GM19438 (cell line): ENCODE measurements at regions not wholly inside any gene's neighbourhood (a gene's known extent, or its start where the extent isn't known, plus 50 kb on each side); places are given as distances from the start of the nearest gene placed in this dataset.
"Not testable (repeated sequence)": the region's sequence is repeated elsewhere in the genome, so short reads cannot be mapped to it uniquely, and the experiment has no call there.

Source experiments
- ATAC-seq: cut with Tn5 transposase; IDR thresholded peaks from one replicate; pipeline ENCODE4 v1.9.1; 2021; ENCODE audit warnings: low read depth; ENCODE audit not compliant: unreplicated experiment

DNA sequence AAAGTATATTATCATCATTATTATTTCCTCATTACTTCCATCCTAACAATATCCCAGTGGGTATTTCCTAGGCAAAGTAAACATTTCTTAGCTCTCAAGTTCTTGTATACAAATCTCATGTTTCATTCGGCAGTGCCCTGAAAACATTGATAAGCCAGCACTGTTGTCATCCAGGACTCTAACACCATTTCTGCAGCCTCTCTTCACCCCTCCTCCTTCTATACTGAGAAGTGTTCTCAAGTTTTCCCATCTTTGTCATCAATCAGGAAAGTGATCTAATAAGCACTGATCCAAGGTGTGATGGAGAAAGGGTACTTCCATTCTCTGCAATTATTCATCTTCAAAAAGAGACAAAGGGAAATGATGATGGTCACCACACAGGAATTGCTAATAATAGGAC, 168.4 kb upstream of the CCDC54 start:
- ATAC-seq: no peak

DNA sequence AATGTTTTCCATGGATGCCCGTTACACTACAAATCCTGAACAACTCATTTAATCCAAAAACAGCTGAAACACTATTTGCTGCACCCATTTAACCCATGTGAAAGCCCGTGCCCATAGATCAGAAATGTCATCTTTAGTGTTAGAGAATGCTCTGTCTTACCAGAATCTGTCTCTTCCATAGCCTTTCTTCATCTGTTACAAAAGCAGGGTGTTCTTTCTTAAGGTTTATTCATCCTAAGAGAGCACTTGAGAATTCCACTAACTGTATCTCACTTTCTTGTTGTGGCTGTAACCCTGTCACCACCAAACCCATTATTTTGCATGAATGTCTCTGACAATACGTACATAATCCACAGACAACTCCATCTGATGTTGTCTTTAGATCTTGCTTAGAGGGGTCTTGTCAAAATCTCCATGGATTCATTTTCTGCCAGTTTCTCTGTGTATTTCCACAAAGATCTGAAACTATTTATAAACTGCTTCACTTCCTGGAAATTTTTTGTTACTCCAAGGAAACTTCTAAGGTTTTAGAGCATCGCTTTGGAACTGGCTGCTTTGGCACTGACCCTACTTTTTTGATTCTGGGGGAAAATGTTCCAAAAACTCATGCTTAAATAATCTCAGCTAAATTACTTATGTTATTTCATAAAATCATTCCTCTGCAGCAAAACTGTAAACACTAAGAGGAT, 167.8 kb upstream of the CCDC54 start:
- no peak for ATAC-seq

DNA sequence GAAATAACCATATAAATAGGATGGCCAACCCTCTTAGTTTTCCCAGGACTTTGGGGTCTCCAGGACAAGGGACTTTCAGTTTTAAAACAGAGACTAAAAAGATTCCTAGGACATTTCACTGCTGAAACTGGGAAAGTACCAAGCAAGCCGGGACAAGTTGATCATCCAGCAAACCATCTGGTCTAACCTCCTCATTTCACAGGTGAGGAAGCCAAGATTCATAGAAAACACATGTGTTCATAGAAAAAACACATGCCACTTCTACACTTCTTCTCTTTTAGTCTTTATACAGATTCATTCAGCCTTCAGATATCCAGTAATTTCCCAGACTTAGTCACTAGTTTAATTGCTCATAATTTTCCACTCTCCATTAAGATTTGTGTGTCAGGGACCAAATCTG, 165.6 kb upstream of the CCDC54 start:
- ATAC-seq: no peak

DNA sequence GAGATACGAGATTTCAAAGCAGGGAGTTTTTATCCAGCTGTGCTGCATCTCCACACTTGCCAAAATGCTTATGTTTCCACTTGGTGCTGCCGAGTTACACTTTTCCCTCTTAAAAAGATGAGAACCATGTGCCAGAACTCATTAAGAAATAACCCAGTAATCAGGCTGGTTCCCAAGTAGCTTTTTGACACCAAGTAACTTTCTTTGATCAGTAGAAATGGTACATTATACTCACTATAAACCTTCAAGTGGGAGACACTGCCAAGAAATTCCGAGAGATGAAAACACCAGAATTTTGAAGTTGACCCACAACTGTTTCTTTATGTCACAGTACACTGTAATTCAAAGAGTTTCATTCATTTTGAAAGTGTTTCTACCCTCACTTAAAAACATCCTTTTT, 164.6 kb upstream of the CCDC54 start:
- ATAC-seq: no peak

DNA sequence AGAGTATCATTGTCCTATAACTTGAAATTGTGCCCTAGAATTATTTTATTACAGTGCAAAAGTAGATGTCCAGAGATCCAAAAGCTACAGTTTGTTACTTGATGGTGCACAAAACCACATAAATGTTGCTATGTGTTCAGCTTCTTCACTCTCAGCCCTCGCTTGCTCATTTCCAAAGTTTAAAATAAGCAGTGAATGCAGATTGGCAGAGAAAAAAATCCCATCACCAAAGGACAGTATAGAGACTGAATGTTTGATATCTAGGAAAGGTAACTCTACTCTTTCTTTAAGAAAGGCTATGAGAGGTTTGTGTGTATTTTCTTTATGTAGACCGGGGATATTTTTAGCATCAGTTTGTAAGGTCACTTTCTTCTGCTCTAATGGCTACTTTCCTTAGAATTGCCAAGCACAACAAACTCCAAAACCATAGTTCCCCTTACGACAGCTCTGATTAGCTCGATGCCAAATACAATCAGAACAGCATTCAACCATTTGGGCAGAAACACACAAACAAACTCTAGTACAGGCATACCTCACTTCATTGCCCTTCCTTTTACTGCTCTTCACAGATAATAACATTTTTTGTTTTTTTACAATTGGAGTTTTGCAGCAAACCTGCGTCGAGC, 164.1 kb upstream of the CCDC54 start:
- ATAC-seq: no peak

DNA sequence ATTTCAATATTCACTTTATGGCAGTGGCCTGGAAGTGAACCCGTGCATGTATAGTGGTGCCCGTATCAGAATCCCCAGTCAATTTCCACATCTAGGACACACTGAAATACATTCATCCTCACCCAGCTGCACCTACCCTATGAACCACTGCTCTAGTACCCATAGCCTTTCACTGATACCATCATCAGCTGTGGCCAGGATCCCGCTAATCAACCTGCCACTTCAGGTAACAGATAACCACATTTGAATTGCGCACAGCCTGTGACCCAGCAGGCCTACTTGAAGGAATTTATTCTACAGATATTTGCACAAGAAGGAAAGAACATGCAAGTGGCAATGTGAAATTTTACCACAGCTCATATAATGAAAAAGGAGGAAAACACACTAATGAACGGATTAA, 161.0 kb upstream of the CCDC54 start:
- no peak for ATAC-seq

DNA sequence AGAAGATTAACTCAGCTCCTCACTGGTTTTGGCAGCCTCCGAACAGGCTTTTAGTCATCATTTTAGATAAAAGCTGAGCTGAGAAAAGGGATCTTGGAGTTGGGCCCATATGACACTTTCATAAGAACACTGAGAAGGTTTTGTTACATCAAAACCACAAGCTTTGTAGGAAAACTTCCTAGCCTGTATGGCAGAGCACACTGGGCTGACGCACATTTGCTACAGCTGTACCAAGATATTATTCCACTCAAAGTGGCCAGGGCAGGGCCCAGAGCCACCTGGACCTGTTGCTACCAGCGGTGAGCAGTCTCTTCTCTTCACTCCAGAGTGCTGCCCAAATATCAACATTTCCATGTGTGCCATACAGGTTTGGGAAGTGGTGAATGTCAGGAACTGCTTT, 160.5 kb upstream of the CCDC54 start:
- ATAC-seq: no peak

DNA sequence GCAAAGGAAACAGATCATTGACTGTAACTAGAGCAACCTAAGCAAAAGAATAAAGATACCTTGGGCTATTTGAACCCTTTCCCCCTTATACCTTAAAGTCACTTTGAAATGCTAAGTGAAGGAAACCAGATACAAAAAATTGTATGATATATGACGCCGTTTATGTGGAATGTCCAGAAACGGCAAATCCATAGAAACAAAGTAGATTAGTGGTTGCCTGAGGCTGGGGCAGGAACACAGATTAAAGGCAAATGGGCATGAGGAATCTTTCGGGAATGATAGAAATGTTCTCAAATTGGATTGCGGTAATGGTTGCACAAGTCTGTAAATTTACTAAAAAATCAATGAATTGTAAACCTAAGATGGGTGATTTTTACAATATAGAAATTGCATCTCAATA, 160.1 kb upstream of the CCDC54 start:
- ATAC-seq: no peak

DNA sequence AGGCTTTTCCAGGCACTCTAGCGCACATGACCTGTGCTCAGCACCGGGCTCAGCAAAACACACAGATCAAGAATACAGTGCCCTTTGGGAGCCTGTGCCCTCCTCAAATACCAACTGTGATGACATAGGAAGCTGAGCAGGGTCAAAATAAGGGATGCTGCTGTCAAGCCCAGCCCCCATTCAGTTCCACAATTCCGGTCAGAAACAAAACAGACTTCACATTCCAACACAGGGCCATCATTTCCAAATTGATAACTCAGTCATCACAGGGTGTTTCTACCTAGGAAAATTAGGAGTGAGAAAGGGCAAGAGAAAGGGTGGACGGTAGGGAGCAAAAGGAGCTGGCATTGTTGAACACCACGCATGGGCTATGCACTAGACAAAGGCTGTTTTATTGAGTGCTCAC, 158.4 kb upstream of the CCDC54 start:
- ATAC-seq: no peak

DNA sequence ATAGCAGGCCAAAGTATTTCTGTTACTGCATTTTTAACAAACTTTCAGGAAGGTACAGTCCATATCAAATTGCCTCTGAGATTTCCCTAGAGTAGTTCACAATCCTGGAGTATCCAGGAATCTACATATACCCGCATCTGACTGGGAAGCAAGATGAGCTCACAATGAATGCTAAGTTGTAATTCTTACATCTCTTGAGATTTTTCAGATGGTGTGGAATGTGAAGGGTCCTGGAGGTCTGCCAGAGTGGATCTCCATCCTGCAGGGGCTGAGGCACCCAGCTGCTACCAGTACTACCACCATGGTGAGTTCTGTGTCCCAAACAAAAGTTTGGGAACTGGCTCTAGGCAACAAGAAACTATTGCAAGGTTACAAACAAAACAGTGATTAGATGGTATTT, 156.7 kb upstream of the CCDC54 start:
- no peak for ATAC-seq

DNA sequence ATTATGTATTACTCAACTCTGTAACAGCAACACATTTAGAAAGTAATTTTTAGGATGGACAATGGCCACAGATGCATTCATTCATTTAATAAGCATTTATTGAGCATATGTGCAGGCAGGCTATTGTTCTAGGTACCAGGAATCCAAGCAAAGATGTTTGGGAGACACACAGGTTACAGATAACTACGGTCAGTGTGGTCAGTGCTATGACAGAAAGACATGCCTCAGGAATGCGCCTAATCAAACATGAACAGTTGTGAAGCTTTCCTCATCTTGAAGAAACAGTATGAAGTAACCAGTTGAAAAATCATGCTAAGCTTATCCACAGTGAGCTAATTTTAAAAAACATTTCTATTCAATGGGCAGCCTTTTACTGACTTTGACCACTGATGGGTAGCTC, 155.4 kb upstream of the CCDC54 start:
- no peak for ATAC-seq

DNA sequence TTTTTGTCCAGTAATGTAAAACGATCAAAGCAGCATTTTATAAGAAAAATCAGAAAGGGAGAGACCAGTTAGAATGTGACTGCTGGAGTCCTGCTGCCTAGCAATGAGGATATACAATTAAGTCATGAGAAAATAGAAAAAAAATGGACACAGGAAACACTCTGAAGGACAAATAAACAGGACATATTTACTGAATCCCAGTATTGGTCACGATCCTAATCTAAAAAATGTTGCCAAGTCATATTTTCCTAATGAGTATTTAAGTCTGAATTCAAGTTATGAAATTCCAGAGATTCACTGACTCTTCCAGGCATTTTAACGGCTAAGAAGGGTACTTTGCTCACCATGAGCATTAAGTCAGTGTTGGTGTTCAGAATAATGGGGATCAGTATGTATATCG, 154.3 kb upstream of the CCDC54 start:
- no peak for ATAC-seq

DNA sequence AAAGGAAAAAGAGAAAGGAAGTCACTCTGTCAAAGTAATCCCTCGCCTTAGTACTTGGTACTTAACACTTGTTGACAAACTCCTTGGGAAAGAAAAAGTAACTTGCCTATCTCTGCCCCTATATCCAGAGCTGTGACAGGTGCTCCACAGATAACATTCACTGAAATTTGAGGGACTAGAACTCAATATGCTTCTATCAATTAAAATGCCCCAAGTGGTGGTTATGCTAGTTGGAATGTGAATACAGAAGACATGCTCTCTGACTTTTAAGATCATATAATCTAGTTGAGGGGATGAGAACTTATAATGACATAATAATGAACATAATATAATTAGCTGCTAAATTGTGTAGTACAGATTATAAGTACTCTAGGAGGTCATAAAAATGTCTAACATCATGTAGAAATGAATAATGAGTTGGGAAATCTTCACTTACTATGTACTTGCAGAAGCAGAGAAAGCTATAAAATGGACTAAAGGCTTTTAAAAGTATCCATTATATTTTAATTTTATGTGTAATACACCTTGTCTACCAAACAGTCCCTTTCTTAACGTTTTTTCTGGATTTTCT, 153.1 kb upstream of the CCDC54 start:
- no peak for ATAC-seq

DNA sequence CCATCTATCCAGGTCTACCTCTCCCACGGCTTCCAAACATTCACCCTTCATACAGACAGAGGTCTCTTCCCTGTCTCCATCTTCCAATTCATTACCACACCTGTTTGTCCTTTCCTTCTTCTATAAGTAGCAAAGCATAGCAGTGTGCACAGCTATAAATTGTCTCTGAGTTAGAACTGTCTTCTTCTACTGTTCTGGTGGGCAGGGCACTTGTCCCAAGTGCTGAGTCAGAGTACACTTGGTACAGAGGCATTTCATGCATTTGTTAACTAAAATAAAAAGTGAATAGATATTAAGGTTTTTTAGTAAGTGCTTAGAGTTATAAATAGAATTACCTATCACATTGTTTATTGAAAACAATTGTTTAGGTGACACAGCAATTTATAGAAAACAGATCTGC, 150.1 kb upstream of the CCDC54 start:
- no peak for ATAC-seq

DNA sequence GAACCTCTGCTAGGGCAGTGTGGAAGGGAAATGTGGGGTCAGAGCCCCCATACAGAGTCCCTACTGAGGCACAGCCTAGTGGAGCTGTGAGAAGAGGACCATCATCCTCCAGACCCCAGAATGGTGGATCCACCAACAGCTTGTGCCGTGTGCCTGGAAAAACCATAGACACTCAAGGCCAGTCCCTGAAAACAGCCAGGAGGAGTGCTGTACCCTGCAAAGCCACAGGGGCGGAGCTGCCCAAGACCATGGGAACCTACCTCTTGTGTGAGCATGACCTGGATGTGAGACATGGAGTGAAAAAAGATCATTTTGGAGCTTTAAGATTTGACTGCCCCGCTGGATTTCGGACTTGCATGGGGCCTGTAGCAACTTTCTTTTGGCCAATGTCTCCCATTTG, 143.4 kb upstream of the CCDC54 start:
- not testable (repeated sequence) for ATAC-seq

DNA sequence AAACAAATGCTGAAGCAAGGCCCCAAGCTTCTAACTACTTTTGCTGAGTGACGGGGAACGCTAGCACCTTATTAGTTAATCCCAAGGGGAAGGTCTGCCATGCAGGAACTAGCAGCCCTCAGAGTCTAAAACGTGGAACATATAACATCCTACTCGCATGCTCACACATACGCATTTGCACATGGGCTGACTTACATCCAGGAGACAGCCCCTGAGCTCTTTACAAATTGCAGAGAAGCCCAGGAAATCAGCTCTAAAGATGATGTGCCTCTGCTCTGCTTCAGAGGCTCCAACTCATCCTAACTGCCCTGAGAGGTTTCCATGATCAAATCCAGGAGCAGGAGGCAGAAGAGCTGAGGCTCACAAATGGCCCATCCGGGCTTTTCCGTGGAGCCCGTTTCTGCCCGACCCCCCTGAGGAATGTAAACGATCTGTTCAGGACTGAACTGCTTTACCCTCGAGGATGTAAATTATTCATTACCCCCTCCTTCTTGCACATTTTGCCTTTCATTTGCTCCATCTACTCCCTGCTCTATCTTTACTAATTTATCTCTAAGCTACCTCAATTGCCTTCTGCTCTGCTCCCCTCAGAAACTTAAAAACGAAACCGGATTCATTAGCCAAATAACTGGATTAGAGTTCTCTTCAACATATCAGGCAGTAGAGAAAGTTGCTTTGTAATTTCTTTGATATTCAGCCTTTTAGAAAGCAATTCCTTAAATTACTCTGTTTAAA, 141.9 kb upstream of the CCDC54 start:
- peak; percentile 2 for ATAC-seq

DNA sequence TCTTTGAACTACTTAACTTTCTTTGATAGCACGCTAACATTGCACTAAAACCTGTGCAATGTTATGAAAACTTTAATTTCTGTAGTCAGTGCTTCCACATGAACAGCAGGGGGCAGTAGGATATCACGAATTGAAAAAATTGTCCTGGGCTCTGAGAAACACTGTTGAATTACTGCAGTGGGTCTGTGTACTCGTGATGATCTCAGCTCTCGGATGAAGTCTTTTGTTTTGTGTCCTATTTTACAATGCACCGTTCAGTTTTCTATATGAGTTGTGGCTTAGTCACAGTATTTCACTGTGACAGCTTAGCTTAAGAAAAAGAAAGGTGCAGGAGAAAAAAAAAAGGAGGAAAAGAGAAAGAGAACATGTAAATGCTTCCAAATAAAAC, 141.3 kb upstream of the CCDC54 start:
- peak; percentile 61 for ATAC-seq

DNA sequence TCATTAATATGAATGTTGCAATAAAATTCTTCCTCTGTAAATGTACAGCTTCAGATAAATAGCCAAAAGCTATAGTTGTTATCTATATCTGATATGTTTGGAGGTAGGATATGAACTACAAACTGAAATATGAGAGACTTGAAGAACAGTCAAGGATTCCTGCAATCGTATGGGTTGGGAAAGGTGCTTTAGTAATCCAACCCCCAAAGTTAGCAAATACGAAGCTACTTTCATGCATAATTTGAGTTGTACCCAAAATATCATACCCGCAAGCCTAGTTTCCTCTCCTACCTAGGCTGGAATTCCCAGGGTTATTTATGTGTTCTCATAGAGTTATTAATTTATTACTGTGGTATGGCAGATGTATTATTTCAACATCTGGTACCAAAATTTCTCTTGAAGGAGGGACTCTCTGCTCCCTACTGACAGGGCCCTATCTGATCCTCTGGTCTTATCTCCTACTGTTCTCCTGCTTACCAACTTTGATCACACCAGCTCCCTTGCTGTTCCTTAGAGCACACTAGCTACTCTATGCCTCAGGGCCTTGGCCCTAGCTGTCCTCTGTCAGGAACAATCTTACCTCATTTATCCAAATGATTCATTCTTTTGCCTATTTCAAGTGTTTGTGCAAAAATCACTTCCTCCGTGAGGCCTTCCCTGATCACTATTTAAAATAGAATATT, 140.4 kb upstream of the CCDC54 start:
- ATAC-seq: no peak

DNA sequence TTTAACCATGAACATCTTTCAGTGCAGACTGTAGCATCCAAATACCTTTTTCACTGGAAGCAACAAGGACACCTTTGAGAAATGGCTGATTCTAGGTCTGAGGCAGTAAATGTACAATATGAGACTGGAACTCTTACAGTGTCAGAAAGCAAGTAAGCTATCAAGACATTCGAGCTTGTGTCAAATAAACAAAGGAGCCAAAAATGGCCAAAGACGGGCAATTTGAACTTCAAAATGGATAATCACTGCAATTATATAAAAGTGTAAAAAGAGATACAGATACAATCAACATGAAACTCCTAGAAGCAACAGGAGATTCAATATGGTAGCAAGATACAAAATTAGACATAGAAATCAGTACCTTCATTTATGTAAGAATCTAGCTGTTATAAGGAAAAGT, 138.5 kb upstream of the CCDC54 start:
- no peak for ATAC-seq

DNA sequence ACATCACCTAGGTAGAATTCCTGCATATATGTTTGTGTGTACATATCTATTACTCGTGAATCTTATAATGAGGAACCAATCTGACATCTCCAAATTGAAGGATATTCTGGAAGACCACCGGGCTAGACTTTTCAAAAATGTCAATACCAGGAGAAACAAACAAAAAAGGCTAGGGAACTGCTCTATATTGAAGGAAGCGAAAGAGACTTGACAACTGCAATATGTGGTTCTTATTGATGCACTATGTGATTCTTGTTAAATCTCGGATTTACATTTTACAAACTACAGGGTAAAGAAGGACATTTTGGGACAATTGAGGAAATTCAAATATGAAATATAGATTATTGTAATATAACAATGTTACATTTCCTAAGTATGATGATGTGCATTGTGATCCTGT, 137.5 kb upstream of the CCDC54 start:
- ATAC-seq: no peak
